Vagina (tissue), 2 donors: ENCODE measurements at regions not wholly inside any gene's neighbourhood (a gene's known extent, or its start where the extent isn't known, plus 50 kb on each side); places are given as distances from the start of the nearest gene placed in this dataset.

Source experiments
- POLR2A ChIP-seq, 2 donors: fragments of 450-650 bp; IDR thresholded peaks; one replicate each; pipeline ENCODE4 v1.6.1; 2017; ENCODE audit warnings: antibody characterized with exemption in 2 of 2, mild to moderate bottlenecking in 2 of 2, moderate library complexity in 2 of 2
- POLR2AphosphoS5 ChIP-seq, 2 donors: sonication (generic); formaldehyde crosslinking; IDR thresholded peaks; one replicate each; pipeline ENCODE4 v1.9.0; 2017; ENCODE audit warnings: antibody characterized with exemption in 2 of 2, mild to moderate bottlenecking in 2 of 2, low read depth in 1 of 2; ENCODE audit not compliant: insufficient read depth in 1 of 2
- TF ChIP-seq, protein P1 (sequence below), 3 experiments: fragments of 450-650 bp in 2 of 3; fragments of 200-600 bp in 1 of 3; sonication (generic) in 1 of 3; IDR thresholded peaks; one replicate each; pipeline ENCODE4 v1.5.1; 2017 to 2019; ENCODE audit warnings: antibody characterized with exemption in 3 of 3, mild to moderate bottlenecking in 2 of 3, moderate library complexity in 2 of 3

DNA sequence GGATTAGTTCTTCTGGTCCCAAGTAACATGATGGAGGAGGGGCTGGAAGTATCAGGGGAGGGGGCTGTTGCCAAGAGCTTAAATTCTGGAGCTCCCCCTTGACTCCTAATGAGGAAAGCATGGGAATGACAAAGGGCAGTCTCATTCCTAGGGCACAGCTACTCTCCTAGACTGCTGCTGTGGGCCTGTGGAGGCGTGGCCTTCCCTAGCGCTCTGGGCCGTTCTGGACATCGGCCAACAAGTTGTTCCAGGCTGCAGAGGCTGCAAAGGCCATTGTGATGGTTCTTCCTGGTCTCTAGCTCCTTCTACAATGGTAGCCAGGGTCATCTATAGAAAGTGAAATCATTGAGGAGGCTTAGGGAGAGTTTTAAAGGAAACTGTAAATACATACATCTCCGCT, 916.6 kb downstream of the DIAPH3 start:
- TF ChIP-seq POLR2A (IDR thresholded peaks at IDR 0.05) (no peak), POLR2AphosphoS5 (IDR thresholded peaks at IDR 0.05; ENCODE audit: insufficient read depth in 1 of 2, low read depth in 1 of 2) (no peak)
- TF ChIP-seq, protein P1, sequence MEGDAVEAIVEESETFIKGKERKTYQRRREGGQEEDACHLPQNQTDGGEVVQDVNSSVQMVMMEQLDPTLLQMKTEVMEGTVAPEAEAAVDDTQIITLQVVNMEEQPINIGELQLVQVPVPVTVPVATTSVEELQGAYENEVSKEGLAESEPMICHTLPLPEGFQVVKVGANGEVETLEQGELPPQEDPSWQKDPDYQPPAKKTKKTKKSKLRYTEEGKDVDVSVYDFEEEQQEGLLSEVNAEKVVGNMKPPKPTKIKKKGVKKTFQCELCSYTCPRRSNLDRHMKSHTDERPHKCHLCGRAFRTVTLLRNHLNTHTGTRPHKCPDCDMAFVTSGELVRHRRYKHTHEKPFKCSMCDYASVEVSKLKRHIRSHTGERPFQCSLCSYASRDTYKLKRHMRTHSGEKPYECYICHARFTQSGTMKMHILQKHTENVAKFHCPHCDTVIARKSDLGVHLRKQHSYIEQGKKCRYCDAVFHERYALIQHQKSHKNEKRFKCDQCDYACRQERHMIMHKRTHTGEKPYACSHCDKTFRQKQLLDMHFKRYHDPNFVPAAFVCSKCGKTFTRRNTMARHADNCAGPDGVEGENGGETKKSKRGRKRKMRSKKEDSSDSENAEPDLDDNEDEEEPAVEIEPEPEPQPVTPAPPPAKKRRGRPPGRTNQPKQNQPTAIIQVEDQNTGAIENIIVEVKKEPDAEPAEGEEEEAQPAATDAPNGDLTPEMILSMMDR (IDR thresholded peaks at IDR 0.05): no peak
